ENCODE measurements at regions not wholly inside any gene's neighbourhood (a gene's known extent, or its start where the extent isn't known, plus 50 kb on each side); places are given as distances from the start of the nearest gene placed in this dataset.

GRCh38 chr3:18809640-18810305, 338.5 kb upstream of the KCNH8 start:
- H3K36me3 ChIP-seq (replicated peaks in 1 of 2): no peaks in the 10 kb centered on the region
- H3K4me3 ChIP-seq: no peak overlapping the region
- no peak for DNase-seq
- no peaks in the 10 kb centered on the region for H3K4me1 ChIP-seq (replicated peaks in 1 of 2)
- no peak for TF ChIP-seq POLR2A (IDR thresholded peaks at IDR 0.05)
- TF ChIP-seq, protein P1, sequence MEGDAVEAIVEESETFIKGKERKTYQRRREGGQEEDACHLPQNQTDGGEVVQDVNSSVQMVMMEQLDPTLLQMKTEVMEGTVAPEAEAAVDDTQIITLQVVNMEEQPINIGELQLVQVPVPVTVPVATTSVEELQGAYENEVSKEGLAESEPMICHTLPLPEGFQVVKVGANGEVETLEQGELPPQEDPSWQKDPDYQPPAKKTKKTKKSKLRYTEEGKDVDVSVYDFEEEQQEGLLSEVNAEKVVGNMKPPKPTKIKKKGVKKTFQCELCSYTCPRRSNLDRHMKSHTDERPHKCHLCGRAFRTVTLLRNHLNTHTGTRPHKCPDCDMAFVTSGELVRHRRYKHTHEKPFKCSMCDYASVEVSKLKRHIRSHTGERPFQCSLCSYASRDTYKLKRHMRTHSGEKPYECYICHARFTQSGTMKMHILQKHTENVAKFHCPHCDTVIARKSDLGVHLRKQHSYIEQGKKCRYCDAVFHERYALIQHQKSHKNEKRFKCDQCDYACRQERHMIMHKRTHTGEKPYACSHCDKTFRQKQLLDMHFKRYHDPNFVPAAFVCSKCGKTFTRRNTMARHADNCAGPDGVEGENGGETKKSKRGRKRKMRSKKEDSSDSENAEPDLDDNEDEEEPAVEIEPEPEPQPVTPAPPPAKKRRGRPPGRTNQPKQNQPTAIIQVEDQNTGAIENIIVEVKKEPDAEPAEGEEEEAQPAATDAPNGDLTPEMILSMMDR (IDR thresholded peaks at IDR 0.05): no peak
- no peaks in the 10 kb centered on the region for H3K27me3 ChIP-seq
- 40 to 51% (median 45%) methylated on average over 3 of the region's 3 CpGs for WGBS, 4 donors
- H3K27ac ChIP-seq: no peak overlapping the region
- H3K9me3 ChIP-seq (replicated peaks in 1 of 3): no peaks in the 10 kb centered on the region
- intact Hi-C loops (cut with DNase I): no loop called here

DNA sequence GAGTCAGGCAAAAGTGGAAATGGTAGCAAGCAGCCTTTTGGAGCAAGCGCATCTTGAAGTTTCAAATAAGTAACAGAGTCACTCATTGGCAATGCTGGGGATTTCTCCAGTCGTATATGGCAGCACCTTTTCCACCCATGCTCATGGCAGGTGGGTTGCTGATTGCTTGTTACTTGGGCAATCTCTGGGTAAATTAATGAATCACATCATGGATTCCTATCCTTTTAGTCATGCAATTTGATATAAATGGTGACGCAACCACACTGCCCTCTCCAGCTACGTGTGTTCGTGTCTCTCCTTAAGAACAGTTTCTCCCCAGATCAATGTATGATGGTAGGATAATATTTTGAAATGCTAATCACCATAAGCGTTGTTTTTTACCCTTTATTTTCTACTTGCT, 339.9 kb upstream of the KCNH8 start:
- Histone ChIP-seq H3K9me3 (replicated peaks in 1 of 3) (no peaks in the 10 kb centered on the region), H3K4me3 (no peak overlapping the region), H3K27me3 (no peaks in the 10 kb centered on the region), H3K27ac (no peak overlapping the region), H3K36me3 (replicated peaks in 1 of 2) (no peaks in the 10 kb centered on the region), H3K4me1 (replicated peaks in 1 of 2) (no peaks in the 10 kb centered on the region)
- TF ChIP-seq POLR2A (IDR thresholded peaks at IDR 0.05): no peak
- TF ChIP-seq, protein P1 (IDR thresholded peaks at IDR 0.05): no peak
- WGBS, 4 donors: 77 to 87% (median 84%) methylated on average over 6 of the region's 6 CpGs
- intact Hi-C loops (cut with DNase I): no loop called here
- DNase-seq: no peak

DNA sequence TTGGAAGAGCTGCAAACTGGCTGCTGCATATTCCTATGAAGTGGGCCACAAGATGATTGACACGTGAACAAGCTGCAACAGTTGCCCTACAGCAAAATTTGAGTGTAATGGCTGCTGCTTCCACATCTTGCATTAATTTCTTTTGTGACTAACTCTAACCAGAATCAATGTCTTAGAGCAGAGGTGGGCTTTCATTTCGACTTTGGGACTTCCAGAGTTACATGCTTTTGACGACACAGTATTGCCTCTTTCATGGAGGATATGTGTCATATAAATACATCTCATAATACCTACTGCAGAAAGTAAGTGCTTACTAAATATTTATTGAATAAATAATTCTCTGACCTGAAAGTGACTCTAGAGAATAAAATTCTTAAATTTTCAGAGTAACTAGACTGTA, 340.7 kb upstream of the KCNH8 start:
- TF ChIP-seq, protein P1 (IDR thresholded peaks at IDR 0.05): no peak
- TF ChIP-seq POLR2A (IDR thresholded peaks at IDR 0.05): no peak
- intact Hi-C loops (cut with DNase I): no loop called here
- H3K4me3 ChIP-seq: no peak overlapping the region
- DNase-seq: no peak
- no peaks in the 10 kb centered on the region for H3K36me3 ChIP-seq (replicated peaks in 1 of 2)
- no peaks in the 10 kb centered on the region for H3K9me3 ChIP-seq (replicated peaks in 1 of 3)
- WGBS, 4 donors: 53 to 70% (median 63%) methylated on average over 3 of the region's 3 CpGs
- H3K27ac ChIP-seq: no peak overlapping the region
- H3K27me3 ChIP-seq: no peaks in the 10 kb centered on the region
- no peaks in the 10 kb centered on the region for H3K4me1 ChIP-seq (replicated peaks in 1 of 2)

GRCh38 chr3:18806633-18807032, 341.7 kb upstream of the KCNH8 start:
- no peaks in the 10 kb centered on the region for H3K9me3 ChIP-seq (replicated peaks in 1 of 3)
- no peak for TF ChIP-seq POLR2A (IDR thresholded peaks at IDR 0.05)
- TF ChIP-seq, protein P1 (IDR thresholded peaks at IDR 0.05): no peak
- H3K4me3 ChIP-seq: no peak overlapping the region
- H3K4me1 ChIP-seq (replicated peaks in 1 of 2): no peaks in the 10 kb centered on the region
- intact Hi-C loops (cut with DNase I): no loop called here
- no peaks in the 10 kb centered on the region for H3K27me3 ChIP-seq
- no peak overlapping the region for H3K27ac ChIP-seq
- H3K36me3 ChIP-seq (replicated peaks in 1 of 2): no peaks in the 10 kb centered on the region
- 67 to 83% (median 73%) methylated on average over 5 of the region's 5 CpGs for WGBS, 4 donors
- no peak for DNase-seq

Data from adrenal gland (tissue), 9 donors.